ENCODE measurements at regions not wholly inside any gene's neighbourhood (a gene's known extent, or its start where the extent isn't known, plus 50 kb on each side); places are given as distances from the start of the nearest gene placed in this dataset.
"Not testable (repeated sequence)": the region's sequence is repeated elsewhere in the genome, so short reads cannot be mapped to it uniquely, and the experiment has no call there.

DNA sequence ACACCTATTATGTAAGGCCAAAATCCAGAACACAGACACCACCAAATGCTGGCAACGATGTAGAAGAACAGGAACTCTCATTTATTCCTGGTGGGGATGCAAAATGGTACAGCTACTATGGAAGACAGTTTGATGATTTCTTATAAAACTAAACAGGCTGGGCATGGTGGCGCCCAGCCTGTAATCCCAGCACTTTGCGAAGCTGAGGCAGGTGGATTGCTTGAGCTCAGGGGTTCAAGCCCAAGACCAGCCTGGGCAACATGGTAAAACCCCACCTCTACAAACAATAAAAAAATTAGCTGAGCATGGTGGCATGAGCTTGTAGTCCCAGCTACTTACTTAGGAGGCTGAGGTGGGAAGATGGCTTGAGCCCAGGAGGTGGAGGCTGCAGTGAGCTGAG, 98.3 kb downstream of the TUBA3C start:
- TF ChIP-seq ARNTL (CRISPR knock-in tag; IDR thresholded peaks at IDR 0.05; ENCODE audit: borderline replicate concordance, low read depth) (no peak), PPARA (CRISPR knock-in tag; IDR thresholded peaks at IDR 0.05; ENCODE audit: borderline replicate concordance) (no peak), ZNF565 (CRISPR knock-in tag; conservative IDR thresholded peaks at IDR 0.05; ENCODE audit: low read depth) (no peak)
- no peak for ATAC-seq

DNA sequence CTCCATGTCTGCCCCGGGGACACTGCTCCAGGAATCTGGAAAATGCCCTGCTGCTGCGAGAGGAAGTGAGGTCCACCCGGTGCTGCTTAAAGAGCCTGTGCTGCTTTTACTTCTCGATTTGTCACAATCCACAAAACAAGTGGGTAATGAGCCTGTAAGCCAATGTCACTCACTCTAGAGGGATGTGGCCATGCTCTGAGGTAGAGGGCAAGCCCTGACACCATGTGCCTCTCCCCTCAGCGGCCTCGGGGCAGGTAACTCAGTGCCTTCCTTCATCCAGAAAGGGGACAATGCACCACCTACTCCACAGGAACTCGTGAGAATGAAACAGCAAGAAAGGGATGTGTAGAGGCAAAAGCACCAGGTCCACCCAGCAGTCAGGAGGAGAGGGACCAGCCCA, 106.2 kb downstream of the TUBA3C start:
- no peak for ATAC-seq
- no peak for TF ChIP-seq BACH2 (CRISPR knock-in tag; IDR thresholded peaks at IDR 0.05; ENCODE audit: borderline replicate concordance)
- TF ChIP-seq ISL1 (CRISPR knock-in tag; IDR thresholded peaks at IDR 0.05): no peak
- no peak for TF ChIP-seq ARNTL (CRISPR knock-in tag; IDR thresholded peaks at IDR 0.05; ENCODE audit: borderline replicate concordance, low read depth)
- no peak for TF ChIP-seq ZNF70 (CRISPR knock-in tag; IDR thresholded peaks at IDR 0.05)
- TF ChIP-seq, protein P1, sequence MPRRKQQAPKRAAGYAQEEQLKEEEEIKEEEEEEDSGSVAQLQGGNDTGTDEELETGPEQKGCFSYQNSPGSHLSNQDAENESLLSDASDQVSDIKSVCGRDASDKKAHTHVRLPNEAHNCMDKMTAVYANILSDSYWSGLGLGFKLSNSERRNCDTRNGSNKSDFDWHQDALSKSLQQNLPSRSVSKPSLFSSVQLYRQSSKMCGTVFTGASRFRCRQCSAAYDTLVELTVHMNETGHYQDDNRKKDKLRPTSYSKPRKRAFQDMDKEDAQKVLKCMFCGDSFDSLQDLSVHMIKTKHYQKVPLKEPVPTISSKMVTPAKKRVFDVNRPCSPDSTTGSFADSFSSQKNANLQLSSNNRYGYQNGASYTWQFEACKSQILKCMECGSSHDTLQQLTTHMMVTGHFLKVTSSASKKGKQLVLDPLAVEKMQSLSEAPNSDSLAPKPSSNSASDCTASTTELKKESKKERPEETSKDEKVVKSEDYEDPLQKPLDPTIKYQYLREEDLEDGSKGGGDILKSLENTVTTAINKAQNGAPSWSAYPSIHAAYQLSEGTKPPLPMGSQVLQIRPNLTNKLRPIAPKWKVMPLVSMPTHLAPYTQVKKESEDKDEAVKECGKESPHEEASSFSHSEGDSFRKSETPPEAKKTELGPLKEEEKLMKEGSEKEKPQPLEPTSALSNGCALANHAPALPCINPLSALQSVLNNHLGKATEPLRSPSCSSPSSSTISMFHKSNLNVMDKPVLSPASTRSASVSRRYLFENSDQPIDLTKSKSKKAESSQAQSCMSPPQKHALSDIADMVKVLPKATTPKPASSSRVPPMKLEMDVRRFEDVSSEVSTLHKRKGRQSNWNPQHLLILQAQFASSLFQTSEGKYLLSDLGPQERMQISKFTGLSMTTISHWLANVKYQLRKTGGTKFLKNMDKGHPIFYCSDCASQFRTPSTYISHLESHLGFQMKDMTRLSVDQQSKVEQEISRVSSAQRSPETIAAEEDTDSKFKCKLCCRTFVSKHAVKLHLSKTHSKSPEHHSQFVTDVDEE (CRISPR knock-in tag; IDR thresholded peaks at IDR 0.05): no peak
- no peak for TF ChIP-seq ZFP3 (CRISPR knock-in tag; IDR thresholded peaks at IDR 0.05)
- TF ChIP-seq CSDC2 (CRISPR knock-in tag; IDR thresholded peaks at IDR 0.05): no peak
- TF ChIP-seq, protein P2, sequence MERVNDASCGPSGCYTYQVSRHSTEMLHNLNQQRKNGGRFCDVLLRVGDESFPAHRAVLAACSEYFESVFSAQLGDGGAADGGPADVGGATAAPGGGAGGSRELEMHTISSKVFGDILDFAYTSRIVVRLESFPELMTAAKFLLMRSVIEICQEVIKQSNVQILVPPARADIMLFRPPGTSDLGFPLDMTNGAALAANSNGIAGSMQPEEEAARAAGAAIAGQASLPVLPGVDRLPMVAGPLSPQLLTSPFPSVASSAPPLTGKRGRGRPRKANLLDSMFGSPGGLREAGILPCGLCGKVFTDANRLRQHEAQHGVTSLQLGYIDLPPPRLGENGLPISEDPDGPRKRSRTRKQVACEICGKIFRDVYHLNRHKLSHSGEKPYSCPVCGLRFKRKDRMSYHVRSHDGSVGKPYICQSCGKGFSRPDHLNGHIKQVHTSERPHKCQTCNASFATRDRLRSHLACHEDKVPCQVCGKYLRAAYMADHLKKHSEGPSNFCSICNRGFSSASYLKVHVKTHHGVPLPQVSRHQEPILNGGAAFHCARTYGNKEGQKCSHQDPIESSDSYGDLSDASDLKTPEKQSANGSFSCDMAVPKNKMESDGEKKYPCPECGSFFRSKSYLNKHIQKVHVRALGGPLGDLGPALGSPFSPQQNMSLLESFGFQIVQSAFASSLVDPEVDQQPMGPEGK (CRISPR knock-in tag; IDR thresholded peaks at IDR 0.05; ENCODE audit: borderline replicate concordance): no peak
- TF ChIP-seq ZFP30 (CRISPR knock-in tag; IDR thresholded peaks at IDR 0.05): no peak

DNA sequence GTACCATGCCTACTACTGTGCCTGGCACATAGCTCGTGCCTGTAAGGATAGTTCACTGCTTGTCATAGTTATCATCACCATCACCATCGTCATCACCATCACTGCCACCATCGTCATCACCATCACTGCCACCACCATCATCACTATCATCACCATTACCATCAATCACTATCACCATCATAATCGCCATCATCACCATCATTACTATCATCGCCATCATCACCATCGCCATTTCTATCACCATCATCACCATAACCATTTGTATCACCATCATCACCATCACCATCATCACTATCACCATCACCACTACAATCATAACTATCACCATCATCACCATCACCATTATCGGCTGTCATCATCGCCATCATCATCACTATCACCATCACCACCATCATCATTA, 107.1 kb downstream of the TUBA3C start:
- TF ChIP-seq OSR1 (CRISPR knock-in tag; IDR thresholded peaks at IDR 0.05): no peak
- no peak for TF ChIP-seq CSDC2 (CRISPR knock-in tag; IDR thresholded peaks at IDR 0.05)
- TF ChIP-seq ZNF565 (CRISPR knock-in tag; conservative IDR thresholded peaks at IDR 0.05; ENCODE audit: low read depth): no peak
- TF ChIP-seq, protein P3, sequence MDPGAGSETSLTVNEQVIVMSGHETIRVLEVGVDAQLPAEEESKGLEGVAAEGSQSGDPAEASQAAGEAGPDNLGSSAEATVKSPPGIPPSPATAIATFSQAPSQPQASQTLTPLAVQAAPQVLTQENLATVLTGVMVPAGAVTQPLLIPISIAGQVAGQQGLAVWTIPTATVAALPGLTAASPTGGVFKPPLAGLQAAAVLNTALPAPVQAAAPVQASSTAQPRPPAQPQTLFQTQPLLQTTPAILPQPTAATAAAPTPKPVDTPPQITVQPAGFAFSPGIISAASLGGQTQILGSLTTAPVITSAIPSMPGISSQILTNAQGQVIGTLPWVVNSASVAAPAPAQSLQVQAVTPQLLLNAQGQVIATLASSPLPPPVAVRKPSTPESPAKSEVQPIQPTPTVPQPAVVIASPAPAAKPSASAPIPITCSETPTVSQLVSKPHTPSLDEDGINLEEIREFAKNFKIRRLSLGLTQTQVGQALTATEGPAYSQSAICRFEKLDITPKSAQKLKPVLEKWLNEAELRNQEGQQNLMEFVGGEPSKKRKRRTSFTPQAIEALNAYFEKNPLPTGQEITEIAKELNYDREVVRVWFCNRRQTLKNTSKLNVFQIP (CRISPR knock-in tag; IDR thresholded peaks at IDR 0.05; ENCODE audit: borderline replicate concordance, low read depth): no peak
- no peak for TF ChIP-seq ZFP30 (CRISPR knock-in tag; IDR thresholded peaks at IDR 0.05)
- ATAC-seq: no peak

DNA sequence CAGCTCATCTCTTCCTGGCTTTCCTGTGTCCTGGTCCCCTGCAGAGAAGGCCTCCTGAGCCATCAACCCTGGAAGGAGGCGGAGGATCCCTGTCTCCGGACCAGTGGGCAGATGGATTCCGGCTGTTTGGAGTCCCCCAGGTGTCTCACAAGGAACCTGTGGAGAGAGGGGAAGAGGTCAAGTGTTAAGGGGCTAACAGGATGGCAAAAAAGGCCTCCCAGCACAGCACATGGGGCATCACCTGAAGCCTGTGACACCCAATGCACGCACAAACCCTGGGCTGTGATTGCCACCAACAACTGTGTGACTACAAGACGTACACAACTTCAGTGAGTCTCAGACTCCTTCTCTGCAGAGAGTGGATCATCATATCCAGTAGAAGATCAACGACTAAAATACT, 107.5 kb downstream of the TUBA3C start:
- not testable (repeated sequence) for ATAC-seq

DNA sequence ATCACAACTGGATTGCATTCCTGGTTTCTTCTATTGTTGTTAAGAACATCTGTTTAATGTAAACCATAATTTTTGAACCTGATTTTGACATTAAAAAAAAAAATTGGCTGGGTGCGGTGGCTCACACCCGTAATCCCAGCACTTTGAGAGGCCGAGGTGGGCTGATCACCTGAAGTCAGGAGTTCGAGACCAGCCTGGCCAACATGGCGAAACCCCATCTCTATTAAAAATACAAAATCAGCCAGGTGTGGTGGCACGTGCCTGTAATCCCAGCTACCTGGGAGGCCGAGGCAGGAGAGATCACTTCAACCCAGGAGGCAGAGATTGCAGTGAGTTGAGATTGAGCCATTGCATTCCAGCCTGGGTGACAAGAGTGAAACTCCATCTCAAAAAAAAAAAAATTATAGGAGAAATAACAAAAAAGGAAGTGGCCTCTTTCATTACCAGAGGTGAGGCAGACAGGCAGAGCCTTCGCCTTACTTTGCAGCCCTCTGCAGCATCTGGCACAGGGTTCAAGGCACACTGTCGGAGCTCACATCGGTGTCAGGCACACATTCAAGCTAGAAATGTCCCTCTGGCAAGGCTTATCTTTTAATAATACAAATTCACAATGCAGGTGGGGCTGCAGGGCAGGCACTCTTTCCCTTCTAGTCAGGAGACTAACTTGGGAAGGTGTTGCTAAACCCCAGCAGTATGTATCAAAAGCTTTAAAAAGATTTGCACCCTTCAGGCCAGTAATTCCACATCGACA, 108.5 kb downstream of the TUBA3C start:
- not testable (repeated sequence) for ATAC-seq

DNA sequence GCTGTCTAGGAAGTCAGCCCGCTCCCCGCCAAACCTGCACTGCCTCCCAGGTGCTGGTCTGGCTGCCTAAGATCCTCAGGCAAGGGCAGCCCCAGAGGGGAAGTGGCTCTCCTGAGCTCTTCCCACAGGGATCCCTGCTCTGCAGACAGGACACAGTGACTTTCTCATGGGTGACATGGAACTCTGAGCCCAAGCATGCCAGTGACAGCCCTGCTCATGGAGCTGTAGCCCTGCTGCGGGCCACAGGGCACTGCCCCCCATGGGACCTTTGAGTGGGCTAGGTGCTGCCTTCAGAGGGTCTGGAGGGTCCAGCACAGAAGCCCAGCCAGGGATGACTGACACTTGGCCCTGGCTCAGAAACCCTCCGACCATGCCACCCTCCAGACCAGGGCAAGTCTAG, 109.1 kb downstream of the TUBA3C start:
- no peak for ATAC-seq
- TF ChIP-seq TCF4 (CRISPR knock-in tag; IDR thresholded peaks at IDR 0.05; ENCODE audit: borderline replicate concordance) (no peak), SNAI2 (CRISPR knock-in tag; IDR thresholded peaks at IDR 0.05) (no peak), TOX (CRISPR knock-in tag; IDR thresholded peaks at IDR 0.05; ENCODE audit: borderline replicate concordance) (no peak)
